A673 (cell line): ENCODE measurements at regions not wholly inside any gene's neighbourhood (a gene's known extent, or its start where the extent isn't known, plus 50 kb on each side); places are given as distances from the start of the nearest gene placed in this dataset.

Experiments
- CTCF ChIP-seq: fragments of 300-800, 200-600 bp; sonication (generic); conservative IDR thresholded peaks from 2 replicates; pipeline ENCODE4 v1.5.1; 2017; ENCODE audit warnings: low read depth, mild to moderate bottlenecking, antibody characterized with exemption, low read length, moderate library complexity, mixed read lengths
- EZH2 ChIP-seq: fragments of 200-600 bp; sonication (generic); IDR thresholded peaks from 2 replicates; pipeline ENCODE4 v1.6.1; 2017; ENCODE audit warnings: borderline replicate concordance, low read depth, mild to moderate bottlenecking, mixed read lengths, antibody characterized with exemption, low read length; ENCODE audit not compliant: poor library complexity, severe bottlenecking

GRCh38 chr11:41578421-41579051, 119.1 kb upstream of the LRRC4C start:
- TF ChIP-seq CTCF (no peak), EZH2 (no peak)
